Endothelial cell of umbilical vein (primary cell): ENCODE measurements at regions not wholly inside any gene's neighbourhood (a gene's known extent, or its start where the extent isn't known, plus 50 kb on each side); places are given as distances from the start of the nearest gene placed in this dataset.

Source experiments
- BruUV-seq: library from RNA; stranded (reverse); fragments of 400-500 nt; replicated peaks from 2 replicates; lab custom pipeline; 2021; lab: Mats Ljungman, UMichigan
- CTCF ChIA-PET: fragments of 300-600, 350-600 bp; sonication (Branson Sonifier 250); formaldehyde crosslinking; loops from one replicate; lab custom pipeline; 2021; ENCODE audit warnings: antibody characterized with exemption, inconsistent platforms; lab: Charles Lee
- POLR2A ChIA-PET: fragments of 300-600, 350-600 bp; sonication (Branson Sonifier 250); formaldehyde crosslinking; loops from one replicate; lab custom pipeline; 2021; ENCODE audit warnings: antibody characterized with exemption, inconsistent platforms; lab: Charles Lee
- DNase-seq: peaks from one replicate; pipeline ENCODE4 v3.0.0-alpha.2; 2011; ENCODE audit warnings: low read depth, low spot score
- FAIRE-seq: peaks from 2 replicates; lab custom pipeline; 2011; peaks lifted over from hg19 to GRCh38; lab: Jason Lieb, UNC
- H2AFZ ChIP-seq: 2 replicates; pipeline ENCODE4 v1.6.0; 2012; ENCODE audit warnings: low read depth, low read length, control low read depth, inconsistent platforms
- H3K27ac ChIP-seq: 2 replicates; pipeline ENCODE4 v1.5.1; 2011; ENCODE audit warnings: low read depth, mild to moderate bottlenecking, control low read depth, low read length, moderate library complexity; ENCODE audit not compliant: insufficient read depth
- H3K27me3 ChIP-seq, 2 experiments: 2 replicates each; pipeline versions ENCODE4 v1.6.0 to v1.6.1; 2011; ENCODE audit warnings: low read length in 2 of 2, mixed read lengths in 1 of 2; ENCODE audit not compliant: control insufficient read depth in 2 of 2, insufficient read depth in 2 of 2
- H3K36me3 ChIP-seq, 2 experiments: 2 replicates in 1 of 2; 3 replicates in 1 of 2; pipeline ENCODE4 v1.5.1; 2011; ENCODE audit warnings: low read length in 2 of 2, mild to moderate bottlenecking in 1 of 2, moderate library complexity in 1 of 2; ENCODE audit not compliant: control insufficient read depth in 2 of 2, insufficient read depth in 2 of 2; ENCODE audit errors: extremely low read depth in 1 of 2
- H3K4me1 ChIP-seq: 3 replicates; pipeline ENCODE4 v1.5.1; 2011; ENCODE audit warnings: mild to moderate bottlenecking, low read length; ENCODE audit not compliant: control insufficient read depth, insufficient read depth; ENCODE audit errors: extremely low read depth
- H3K4me2 ChIP-seq: 2 replicates; pipeline ENCODE4 v1.6.1; 2011; ENCODE audit warnings: low read length, control low read depth, mixed read lengths; ENCODE audit not compliant: insufficient read depth
- H3K4me3 ChIP-seq, 3 experiments: fragments of 200-600 bp in 1 of 3; sonication (generic), shearing (Covaris generic) in 1 of 3; replicated peaks in 1 of 3; 2 replicates each; pipeline ENCODE4 v1.5.1; 2011 to 2016; ENCODE audit warnings: control low read depth in 3 of 3, low read length in 3 of 3, mild to moderate bottlenecking in 2 of 3, inconsistent platforms in 1 of 3, low read depth in 1 of 3, moderate library complexity in 1 of 3; ENCODE audit not compliant: insufficient read depth in 1 of 3
- H3K79me2 ChIP-seq: 2 replicates; pipeline ENCODE4 v1.6.0; 2012; ENCODE audit warnings: low read length, inconsistent platforms; ENCODE audit not compliant: control insufficient read depth, insufficient read depth
- H3K9ac ChIP-seq: replicated peaks from 2 replicates; pipeline ENCODE3; 2011; ENCODE audit warnings: low read length, control low read depth; ENCODE audit not compliant: insufficient read depth; ENCODE audit errors: extremely low read depth
- H3K9me1 ChIP-seq: replicated peaks from 3 replicates; pipeline ENCODE4 v1.6.0; 2011; ENCODE audit warnings: mild to moderate bottlenecking, low read length; ENCODE audit not compliant: control insufficient read depth, insufficient read depth; ENCODE audit errors: extremely low read depth
- H3K9me3 ChIP-seq: replicated peaks from 2 replicates; pipeline ENCODE4 v1.5.1; 2012; ENCODE audit warnings: low read length, inconsistent platforms; ENCODE audit not compliant: control insufficient read depth, insufficient read depth
- H4K20me1 ChIP-seq: replicated peaks from 2 replicates; pipeline ENCODE3; 2011; ENCODE audit warnings: mild to moderate bottlenecking, low read length; ENCODE audit not compliant: control insufficient read depth, insufficient read depth; ENCODE audit errors: extremely low read depth
- EZH2 ChIP-seq: IDR thresholded peaks from 2 replicates; pipeline ENCODE4 v1.6.1; 2012; ENCODE audit warnings: borderline replicate concordance, low read depth, mild to moderate bottlenecking, moderate library complexity, low read length, inconsistent platforms; ENCODE audit not compliant: severe bottlenecking
- FOS ChIP-seq: IDR thresholded peaks from 2 replicates; pipeline ENCODE4 v1.6.1; 2011; ENCODE audit warnings: mild to moderate bottlenecking, low read length, moderate library complexity, borderline replicate concordance; ENCODE audit not compliant: insufficient read depth
- GATA2 ChIP-seq: IDR thresholded peaks from 2 replicates; pipeline ENCODE4 v1.7.0; 2011; ENCODE audit warnings: low read depth, mild to moderate bottlenecking, moderate library complexity, mixed read lengths, low read length; ENCODE audit not compliant: insufficient read length, insufficient read depth
- JUN ChIP-seq: IDR thresholded peaks from 2 replicates; pipeline ENCODE4 v1.6.1; 2011; ENCODE audit warnings: borderline replicate concordance, low read depth; ENCODE audit not compliant: insufficient read length, insufficient read depth
- MYC ChIP-seq: IDR thresholded peaks from one replicate; pipeline ENCODE4 v1.6.1; 2011; ENCODE audit warnings: mild to moderate bottlenecking, low read depth, low read length
- POLR2A ChIP-seq: IDR thresholded peaks from 2 replicates; pipeline ENCODE4 v1.6.1; 2012; ENCODE audit warnings: low read depth, mild to moderate bottlenecking, control low read depth, low read length
- POLR2AphosphoS5 ChIP-seq: IDR thresholded peaks from 2 replicates; pipeline ENCODE4 v1.6.1; 2012; ENCODE audit warnings: low read depth, mild to moderate bottlenecking, control low read depth, low read length, moderate library complexity; ENCODE audit not compliant: insufficient read depth
- dilution Hi-C: fragments of 300-500 bp; cut with MboI; formaldehyde crosslinking; loops from one replicate; pipeline ENCODE4 v1.15.0; 2019; ENCODE audit warnings: low sequenced_read_pairs; ENCODE audit not compliant: extremely low pct_ligation_motif_present
- intact Hi-C: fragments of 100-400 bp; cut with micrococcal nuclease; formaldehyde crosslinking; loops from one replicate; pipeline ENCODE4 v1.10.0; 2022
- TF ChIP-seq, protein P1 (sequence below): IDR thresholded peaks from 2 replicates; pipeline ENCODE4 v1.6.1; 2011; ENCODE audit not compliant: insufficient read depth, insufficient read length
- TF ChIP-seq, protein P2 (sequence below), 2 donors: IDR thresholded peaks; 1 replicate in 1 of 2; 2 replicates in 1 of 2; pipeline ENCODE4 v1.5.1; 2011; ENCODE audit warnings: low read length in 2 of 2, mild to moderate bottlenecking in 2 of 2, moderate library complexity in 2 of 2, control low read depth in 1 of 2, inconsistent platforms in 1 of 2, low read depth in 1 of 2; ENCODE audit not compliant: insufficient read depth in 1 of 2; ENCODE audit errors: extremely low read depth in 1 of 2

DNA sequence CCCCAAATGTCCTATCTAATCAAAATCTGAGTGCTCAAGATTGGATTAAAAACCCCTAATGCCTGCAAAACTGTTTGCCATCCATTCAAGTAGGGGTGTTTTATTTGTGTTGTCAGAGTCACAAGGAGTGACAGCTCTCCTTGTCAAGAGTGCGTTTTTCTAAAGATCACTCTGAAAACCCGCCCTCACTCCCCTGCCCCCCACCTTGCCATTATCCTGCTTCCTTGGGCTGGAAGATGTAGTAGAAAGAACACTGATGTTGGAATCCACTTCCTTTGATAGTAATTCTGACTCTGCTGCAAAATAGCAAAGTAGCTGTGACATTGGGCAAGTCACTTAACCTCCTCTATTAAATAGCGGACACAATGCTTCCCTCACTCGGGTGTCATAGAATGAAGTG is 155.6 kb downstream of the TSN start:
- Histone ChIP-seq H3K9me1 (no peaks in the 10 kb centered on the region), H3K27ac (no peak overlapping the region), H3K4me2 (no peak overlapping the region), H3K9ac (no peak overlapping the region), H3K4me1 (no peaks in the 10 kb centered on the region), H3K27me3 (peaks cover 0 to 3% of the 10 kb centered on the region in 2 experiments), H3K79me2 (no peaks in the 10 kb centered on the region), H3K36me3 (no peaks in the 10 kb centered on the region), H4K20me1 (no peaks in the 10 kb centered on the region), H3K9me3 (no peaks in the 10 kb centered on the region), H2AFZ (no peak overlapping the region), H3K4me3 (no peak overlapping the region)
- DNase-seq: no peak
- ChIA-PET POLR2A (no interaction called here), CTCF (no interaction called here)
- no peak for FAIRE-seq
- dilution Hi-C loops (no loop called here), intact Hi-C loops (no loop called here)
- no TSS peak for BruUV-seq
- TF ChIP-seq JUN (no peak), POLR2A (no peak), EZH2 (no peak), POLR2AphosphoS5 (no peak), MYC (no peak), GATA2 (no peak), FOS (no peak)
- TF ChIP-seq, protein P1, sequence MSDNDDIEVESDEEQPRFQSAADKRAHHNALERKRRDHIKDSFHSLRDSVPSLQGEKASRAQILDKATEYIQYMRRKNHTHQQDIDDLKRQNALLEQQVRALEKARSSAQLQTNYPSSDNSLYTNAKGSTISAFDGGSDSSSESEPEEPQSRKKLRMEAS: no peak
- TF ChIP-seq, protein P2, sequence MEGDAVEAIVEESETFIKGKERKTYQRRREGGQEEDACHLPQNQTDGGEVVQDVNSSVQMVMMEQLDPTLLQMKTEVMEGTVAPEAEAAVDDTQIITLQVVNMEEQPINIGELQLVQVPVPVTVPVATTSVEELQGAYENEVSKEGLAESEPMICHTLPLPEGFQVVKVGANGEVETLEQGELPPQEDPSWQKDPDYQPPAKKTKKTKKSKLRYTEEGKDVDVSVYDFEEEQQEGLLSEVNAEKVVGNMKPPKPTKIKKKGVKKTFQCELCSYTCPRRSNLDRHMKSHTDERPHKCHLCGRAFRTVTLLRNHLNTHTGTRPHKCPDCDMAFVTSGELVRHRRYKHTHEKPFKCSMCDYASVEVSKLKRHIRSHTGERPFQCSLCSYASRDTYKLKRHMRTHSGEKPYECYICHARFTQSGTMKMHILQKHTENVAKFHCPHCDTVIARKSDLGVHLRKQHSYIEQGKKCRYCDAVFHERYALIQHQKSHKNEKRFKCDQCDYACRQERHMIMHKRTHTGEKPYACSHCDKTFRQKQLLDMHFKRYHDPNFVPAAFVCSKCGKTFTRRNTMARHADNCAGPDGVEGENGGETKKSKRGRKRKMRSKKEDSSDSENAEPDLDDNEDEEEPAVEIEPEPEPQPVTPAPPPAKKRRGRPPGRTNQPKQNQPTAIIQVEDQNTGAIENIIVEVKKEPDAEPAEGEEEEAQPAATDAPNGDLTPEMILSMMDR (IDR thresholded peaks at IDR 0.05; ENCODE audit: extremely low read depth in 1 of 2, insufficient read depth in 1 of 2, low read depth in 1 of 2, low read length in 2 of 2): no peak
